ENCODE measurements at regions not wholly inside any gene's neighbourhood (a gene's known extent, or its start where the extent isn't known, plus 50 kb on each side); places are given as distances from the start of the nearest gene placed in this dataset.

- H3K4me3 ChIP-seq (ENCODE audit: low read depth, low read length), result no peak overlapping the region
- TF ChIP-seq CTCF (IDR thresholded peaks at IDR 0.05; ENCODE audit: borderline replicate concordance, insufficient read depth, low read depth, low read length), result no peak
These were observed 379.7 kb downstream of the MAT2B start for GRCh38 chr5:163885117-163885516.

GRCh38 chr5:163887854-163888253 lies 382.4 kb downstream of the MAT2B start:
- TF ChIP-seq CTCF (IDR thresholded peaks at IDR 0.05; ENCODE audit: borderline replicate concordance, insufficient read depth, low read depth, low read length), result no peak

DNA sequence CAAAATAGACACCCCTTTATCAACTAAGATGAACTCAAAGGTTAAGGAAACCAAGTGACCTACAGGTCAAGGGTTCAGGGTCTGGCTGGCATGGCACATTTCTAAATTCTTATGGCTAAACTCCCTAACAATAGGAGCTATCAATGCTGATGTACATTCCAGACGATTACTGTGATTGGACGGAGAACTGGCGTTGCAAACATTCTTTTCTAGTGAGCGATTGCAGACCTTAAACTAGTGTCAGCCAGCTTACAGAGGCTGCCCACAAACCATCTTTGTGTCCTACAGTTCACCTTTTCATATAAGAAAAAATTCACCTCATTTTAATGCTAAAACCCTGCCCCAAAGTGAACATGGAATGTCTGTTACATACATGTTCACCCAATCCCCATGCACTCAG lies 382.9 kb downstream of the MAT2B start:
- no peak overlapping the region for H3K4me3 ChIP-seq (ENCODE audit: low read depth, low read length)
- no peak for TF ChIP-seq CTCF (IDR thresholded peaks at IDR 0.05; ENCODE audit: borderline replicate concordance, insufficient read depth, low read depth, low read length)

More at GRCh38 chr5:163887854-163888253, 382.4 kb downstream of the MAT2B start:
- no peak overlapping the region for H3K4me3 ChIP-seq (ENCODE audit: low read depth, low read length)

GRCh38 chr5:163889369-163889768 lies 383.9 kb downstream of the MAT2B start:
- H3K4me3 ChIP-seq (ENCODE audit: low read depth, low read length), result no peak overlapping the region
- no peak for TF ChIP-seq CTCF (IDR thresholded peaks at IDR 0.05; ENCODE audit: borderline replicate concordance, insufficient read depth, low read depth, low read length)

GRCh38 chr5:163890261-163890660 lies 384.8 kb downstream of the MAT2B start:
- H3K4me3 ChIP-seq (ENCODE audit: low read depth, low read length), result no peak overlapping the region
- TF ChIP-seq CTCF (IDR thresholded peaks at IDR 0.05; ENCODE audit: borderline replicate concordance, insufficient read depth, low read depth, low read length), result no peak

- no peak overlapping the region for H3K4me3 ChIP-seq (ENCODE audit: low read depth, low read length)
- TF ChIP-seq CTCF (IDR thresholded peaks at IDR 0.05; ENCODE audit: borderline replicate concordance, insufficient read depth, low read depth, low read length), result no peak
These were observed 387.9 kb downstream of the MAT2B start for GRCh38 chr5:163893281-163893680.

GRCh38 chr5:163894645-163895044 lies 389.2 kb downstream of the MAT2B start:
- H3K4me3 ChIP-seq (ENCODE audit: low read depth, low read length), result no peak overlapping the region
- TF ChIP-seq CTCF (IDR thresholded peaks at IDR 0.05; ENCODE audit: borderline replicate concordance, insufficient read depth, low read depth, low read length), result no peak

All from GM12875 (cell line).